ENCODE measurements at regions not wholly inside any gene's neighbourhood (a gene's known extent, or its start where the extent isn't known, plus 50 kb on each side); places are given as distances from the start of the nearest gene placed in this dataset.

DNA sequence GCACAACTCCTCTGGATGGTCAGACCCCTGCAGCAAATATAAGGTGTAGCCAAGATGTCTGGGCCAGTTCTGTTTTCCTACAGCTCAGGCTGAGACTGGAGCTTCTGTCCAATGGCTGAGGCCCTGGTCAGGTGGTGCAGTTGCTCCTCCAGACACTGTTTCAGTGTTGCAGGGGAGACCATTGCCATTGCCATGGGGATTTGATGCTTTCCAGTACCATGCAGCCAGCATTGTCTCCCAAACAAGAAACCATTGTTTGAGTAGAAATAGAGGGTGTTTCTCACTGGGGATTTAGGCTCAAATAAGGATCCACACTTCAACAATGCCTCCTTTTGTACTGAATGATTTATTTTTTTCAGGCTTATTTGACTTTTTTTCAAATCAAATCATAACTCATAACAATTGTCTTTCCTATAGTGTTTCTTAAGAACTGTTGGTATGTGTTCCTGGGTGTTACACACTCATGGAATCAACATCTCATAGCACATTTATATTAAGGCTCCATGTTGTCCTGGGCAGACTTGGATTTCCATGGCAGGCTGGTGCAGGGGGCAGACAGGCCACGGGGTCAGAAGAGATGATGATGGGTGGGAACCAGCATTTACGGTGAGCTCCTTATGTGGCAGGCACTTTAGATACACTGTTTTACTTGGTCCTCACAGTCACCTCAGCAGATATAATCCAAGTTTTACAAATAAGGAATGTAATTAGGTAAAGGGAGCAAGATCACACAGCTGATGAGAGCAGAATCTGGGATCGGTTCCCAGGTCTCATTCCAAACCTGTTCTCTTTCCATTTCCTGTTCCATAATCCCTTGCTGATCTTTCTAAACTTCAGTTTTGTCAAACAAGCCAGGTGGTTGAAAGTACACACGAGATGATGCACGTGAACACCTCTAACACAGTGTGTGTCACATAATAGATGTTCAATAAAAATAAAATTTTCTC, 95.9 kb upstream of the GNAQ start:
- TF ChIP-seq YY1 (IDR thresholded peaks at IDR 0.05; ENCODE audit: insufficient read depth, insufficient read length) (no peak), SUZ12 (IDR thresholded peaks at IDR 0.05; ENCODE audit: extremely low read depth, insufficient read depth, insufficient read length) (no peak), ZNF274 (IDR thresholded peaks at IDR 0.05; ENCODE audit: low read depth, low read length) (no peak)

Data from NT2/D1 (cell line).